Keratinocyte (primary cell): ENCODE measurements at regions not wholly inside any gene's neighbourhood (a gene's known extent, or its start where the extent isn't known, plus 50 kb on each side); places are given as distances from the start of the nearest gene placed in this dataset.

Experiments
- DNase-seq: peaks from one replicate; pipeline ENCODE4 v3.0.0-alpha.2; 2011; ENCODE audit warnings: low read depth, missing footprints, low spot score
- FAIRE-seq: peaks from 2 replicates; lab custom pipeline; 2011; peaks lifted over from hg19 to GRCh38; lab: Jason Lieb, UNC
- H2AFZ ChIP-seq: 2 replicates; pipeline ENCODE4 v1.6.0; 2012; ENCODE audit warnings: low read length, control low read depth, inconsistent platforms; ENCODE audit not compliant: control insufficient read depth
- H3K27ac ChIP-seq: 2 replicates; pipeline ENCODE4 v1.5.1; 2011; ENCODE audit warnings: low read length; ENCODE audit not compliant: control insufficient read depth, insufficient read depth
- H3K27me3 ChIP-seq: 3 replicates; pipeline ENCODE4 v1.6.0; 2011; ENCODE audit warnings: low read length; ENCODE audit not compliant: control insufficient read depth, insufficient read depth; ENCODE audit errors: extremely low read depth
- H3K36me3 ChIP-seq, 2 experiments: 2 replicates in 1 of 2; 3 replicates in 1 of 2; pipeline ENCODE4 v1.5.1; 2011; ENCODE audit warnings: low read length in 2 of 2, mild to moderate bottlenecking in 1 of 2; ENCODE audit not compliant: control insufficient read depth in 2 of 2, insufficient read depth in 2 of 2; ENCODE audit errors: extremely low read depth in 1 of 2
- H3K4me1 ChIP-seq: 3 replicates; pipeline ENCODE4 v1.5.1; 2011; ENCODE audit warnings: low read length; ENCODE audit not compliant: control insufficient read depth, insufficient read depth; ENCODE audit errors: extremely low read depth
- H3K4me2 ChIP-seq: 3 replicates; pipeline ENCODE4 v1.6.0; 2011; ENCODE audit warnings: low read depth, low read length; ENCODE audit not compliant: control insufficient read depth, insufficient read depth; ENCODE audit errors: extremely low read depth
- H3K4me3 ChIP-seq, 3 experiments: fragments of 200-600 bp in 1 of 3; sonication (generic) in 1 of 3; 2 replicates in 2 of 3; 3 replicates in 1 of 3; pipeline ENCODE4 v1.5.1; 2011 to 2016; ENCODE audit warnings: low read length in 3 of 3, mild to moderate bottlenecking in 3 of 3, control low read depth in 2 of 3, inconsistent platforms in 1 of 3, low read depth in 1 of 3, mixed read lengths in 1 of 3, mixed run types in 1 of 3, moderate library complexity in 1 of 3; ENCODE audit not compliant: control insufficient read depth in 2 of 3, insufficient read depth in 2 of 3; ENCODE audit errors: extremely low read depth in 1 of 3
- H3K79me2 ChIP-seq: 2 replicates; pipeline ENCODE4 v1.6.0; 2012; ENCODE audit warnings: low read length; ENCODE audit not compliant: control insufficient read depth, insufficient read depth
- H3K9ac ChIP-seq: 3 replicates; pipeline ENCODE4 v1.6.0; 2011; ENCODE audit warnings: low read length; ENCODE audit not compliant: control insufficient read depth, insufficient read depth; ENCODE audit errors: extremely low read depth
- H3K9me1 ChIP-seq: 3 replicates; pipeline ENCODE4 v1.6.0; 2011; ENCODE audit warnings: low read length; ENCODE audit not compliant: control insufficient read depth, insufficient read depth; ENCODE audit errors: extremely low read depth
- H3K9me3 ChIP-seq: 2 replicates; pipeline ENCODE4 v1.5.1; 2012; ENCODE audit warnings: low read depth, low read length; ENCODE audit not compliant: control insufficient read depth
- H4K20me1 ChIP-seq: 3 replicates; pipeline ENCODE4 v1.6.0; 2011; ENCODE audit warnings: low read length; ENCODE audit not compliant: control insufficient read depth, insufficient read depth; ENCODE audit errors: extremely low read depth
- CTCF ChIP-seq, 3 experiments: IDR thresholded peaks in 1 of 3; conservative IDR thresholded peaks in 1 of 3; optimal IDR thresholded peaks in 1 of 3; 2 replicates in 2 of 3; 3 replicates in 1 of 3; pipeline versions ENCODE3 to v1.5.1; 2011; ENCODE audit warnings: low read length in 3 of 3, mild to moderate bottlenecking in 3 of 3, moderate library complexity in 2 of 3, control low read depth in 1 of 3, inconsistent platforms in 1 of 3; ENCODE audit not compliant: insufficient read depth in 2 of 3; ENCODE audit errors: extremely low read depth in 1 of 3
- EZH2 ChIP-seq: IDR thresholded peaks from one replicate; pipeline ENCODE4 v1.6.1; 2012; ENCODE audit warnings: inconsistent platforms, mild to moderate bottlenecking, low read length, moderate library complexity
- dilution Hi-C: fragments of 300-500 bp; cut with MboI; formaldehyde crosslinking; loops from one replicate; pipeline ENCODE4 v1.7.0; 2020; ENCODE audit warnings: low sequenced_read_pairs; ENCODE audit not compliant: extremely low pct_ligation_motif_present

- H3K4me1 ChIP-seq: no peaks in the 10 kb centered on the region
- FAIRE-seq (no peak), DNase-seq (no peak)
- H3K4me3 ChIP-seq: no peak overlapping the region
- no peak for TF ChIP-seq CTCF (optimal IDR thresholded peaks at IDR 0.05 in 1 of 3, IDR thresholded peaks at IDR 0.05 in 1 of 3, conservative IDR thresholded peaks at IDR 0.05 in 1 of 3; ENCODE audit: extremely low read depth in 1 of 3, insufficient read depth in 2 of 3, low read length in 3 of 3)
- no peak for TF ChIP-seq EZH2
- no peaks in the 10 kb centered on the region for H3K27me3 ChIP-seq
- dilution Hi-C loops: no loop called here
- no peaks in the 10 kb centered on the region for H4K20me1 ChIP-seq
- H3K9me3 ChIP-seq: peaks cover 15% of the 10 kb centered on the region
- no peak overlapping the region for H3K4me2 ChIP-seq
- no peaks in the 10 kb centered on the region for H3K79me2 ChIP-seq
- H3K9me1 ChIP-seq: no peaks in the 10 kb centered on the region
- no peak overlapping the region for H3K9ac ChIP-seq
- no peak overlapping the region for H2AFZ ChIP-seq
- no peak overlapping the region for H3K27ac ChIP-seq
- H3K36me3 ChIP-seq: no peaks in the 10 kb centered on the region
Measured at GRCh38 chr1:2871246-2871815, 69.8 kb upstream of the TTC34 start.

GRCh38 chr1:2874207-2874606 lies 72.7 kb upstream of the TTC34 start:
- no peak overlapping the region for H3K9ac ChIP-seq
- dilution Hi-C loops: no loop called here
- FAIRE-seq: no peak
- TF ChIP-seq CTCF (optimal IDR thresholded peaks at IDR 0.05 in 1 of 3, IDR thresholded peaks at IDR 0.05 in 1 of 3, conservative IDR thresholded peaks at IDR 0.05 in 1 of 3; ENCODE audit: extremely low read depth in 1 of 3, insufficient read depth in 2 of 3, low read length in 3 of 3): no peak
- no peak for TF ChIP-seq EZH2
- no peak for DNase-seq
- no peak overlapping the region for H3K27ac ChIP-seq
- H3K36me3 ChIP-seq: no peaks in the 10 kb centered on the region
- no peak overlapping the region for H3K4me2 ChIP-seq
- no peaks in the 10 kb centered on the region for H3K9me1 ChIP-seq
- H3K4me1 ChIP-seq: no peaks in the 10 kb centered on the region
- no peaks in the 10 kb centered on the region for H4K20me1 ChIP-seq
- no peak overlapping the region for H3K4me3 ChIP-seq
- H3K79me2 ChIP-seq: no peaks in the 10 kb centered on the region
- no peaks in the 10 kb centered on the region for H3K27me3 ChIP-seq
- peaks cover 23% of the 10 kb centered on the region for H3K9me3 ChIP-seq
- no peak overlapping the region for H2AFZ ChIP-seq
